Activated T-helper 17 cell treated with anti-CD3 and anti-CD28 coated beads, Interleukin-2, amount 50 U/mL, for 72 hours (primary cell): ENCODE measurements at regions not wholly inside any gene's neighbourhood (a gene's known extent, or its start where the extent isn't known, plus 50 kb on each side); places are given as distances from the start of the nearest gene placed in this dataset.
"Not testable (repeated sequence)": the region's sequence is repeated elsewhere in the genome, so short reads cannot be mapped to it uniquely, and the experiment has no call there.

Experiments
- ATAC-seq: fragments of 150-1000 bp; cut with Tn5 transposase; replicated peaks from 2 replicates; pipeline ENCODE4 v1.10.0; 2021; ENCODE audit warnings: mild to moderate bottlenecking, moderate library complexity
- H3K27ac Mint-ChIP-seq: one replicate; pipeline ENCODE4 v1.8.0; 2022; ENCODE audit warnings: mixed read lengths
- H3K27me3 Mint-ChIP-seq: one replicate; pipeline ENCODE4 v1.8.0; 2022; ENCODE audit warnings: mixed read lengths
- H3K36me3 Mint-ChIP-seq: one replicate; pipeline ENCODE4 v1.8.0; 2022; ENCODE audit warnings: low read depth, mild to moderate bottlenecking, mixed read lengths
- H3K4me1 Mint-ChIP-seq: one replicate; pipeline ENCODE4 v1.8.0; 2022; ENCODE audit warnings: mixed read lengths
- H3K4me3 Mint-ChIP-seq: one replicate; pipeline ENCODE4 v1.8.0; 2022; ENCODE audit warnings: mild to moderate bottlenecking, mixed read lengths
- H3K9me3 Mint-ChIP-seq: one replicate; pipeline ENCODE4 v1.8.0; 2022; ENCODE audit warnings: mixed read lengths

- H3K9me3 Mint-ChIP-seq: no peaks in the 10 kb centered on the region
- H3K36me3 Mint-ChIP-seq: no peaks in the 10 kb centered on the region
- H3K27me3 Mint-ChIP-seq: no peaks in the 10 kb centered on the region
- no peak for ATAC-seq
- no peak overlapping the region for H3K27ac Mint-ChIP-seq
- H3K4me3 Mint-ChIP-seq: no peak overlapping the region
- no peaks in the 10 kb centered on the region for H3K4me1 Mint-ChIP-seq
Measured at GRCh38 chr7:91780521-91780920, 100.0 kb downstream of the MTERF1 start.

GRCh38 chr7:91784469-91784868 is 96.0 kb downstream of the MTERF1 start:
- Mint-ChIP-seq H3K27ac (no peak overlapping the region), H3K36me3 (no peaks in the 10 kb centered on the region), H3K9me3 (no peaks in the 10 kb centered on the region), H3K27me3 (no peaks in the 10 kb centered on the region), H3K4me1 (no peaks in the 10 kb centered on the region), H3K4me3 (no peak overlapping the region)
- ATAC-seq: no peak

- Mint-ChIP-seq H3K36me3 (no peaks in the 10 kb centered on the region), H3K4me1 (no peaks in the 10 kb centered on the region), H3K4me3 (no peak overlapping the region), H3K9me3 (no peaks in the 10 kb centered on the region), H3K27ac (no peak overlapping the region), H3K27me3 (no peaks in the 10 kb centered on the region)
- ATAC-seq: no peak
Measured at GRCh38 chr7:91787931-91788330, 92.6 kb downstream of the MTERF1 start.

- Mint-ChIP-seq H3K36me3 (no peaks in the 10 kb centered on the region), H3K4me1 (no peaks in the 10 kb centered on the region), H3K9me3 (no peaks in the 10 kb centered on the region), H3K27ac (no peak overlapping the region), H3K4me3 (no peak overlapping the region), H3K27me3 (no peaks in the 10 kb centered on the region)
- no peak for ATAC-seq
Measured at GRCh38 chr7:91789086-91789485, 91.4 kb downstream of the MTERF1 start.

- H3K36me3 Mint-ChIP-seq: no peaks in the 10 kb centered on the region
- no peak for ATAC-seq
- no peaks in the 10 kb centered on the region for H3K4me1 Mint-ChIP-seq
- H3K27me3 Mint-ChIP-seq: no peaks in the 10 kb centered on the region
- H3K9me3 Mint-ChIP-seq: no peaks in the 10 kb centered on the region
- H3K4me3 Mint-ChIP-seq: no peak overlapping the region
- no peak overlapping the region for H3K27ac Mint-ChIP-seq
Measured at GRCh38 chr7:91789558-91789957, 90.9 kb downstream of the MTERF1 start.

GRCh38 chr7:91790646-91791045 is 89.9 kb downstream of the MTERF1 start:
- H3K9me3 Mint-ChIP-seq, H3K27me3 Mint-ChIP-seq, H3K4me1 Mint-ChIP-seq, ATAC-seq, H3K27ac Mint-ChIP-seq, H3K36me3 Mint-ChIP-seq, H3K4me3 Mint-ChIP-seq: not testable (repeated sequence)

GRCh38 chr7:91796122-91796521 is 84.4 kb downstream of the MTERF1 start:
- Mint-ChIP-seq H3K4me3 (no peak overlapping the region), H3K4me1 (no peaks in the 10 kb centered on the region), H3K27me3 (no peaks in the 10 kb centered on the region), H3K9me3 (no peaks in the 10 kb centered on the region), H3K36me3 (no peaks in the 10 kb centered on the region), H3K27ac (no peak overlapping the region)
- no peak for ATAC-seq

GRCh38 chr7:91798425-91798824 is 82.1 kb downstream of the MTERF1 start:
- ATAC-seq: no peak
- H3K27me3 Mint-ChIP-seq: no peaks in the 10 kb centered on the region
- no peaks in the 10 kb centered on the region for H3K4me1 Mint-ChIP-seq
- no peaks in the 10 kb centered on the region for H3K9me3 Mint-ChIP-seq
- H3K27ac Mint-ChIP-seq: no peak overlapping the region
- H3K36me3 Mint-ChIP-seq: no peaks in the 10 kb centered on the region
- H3K4me3 Mint-ChIP-seq: no peak overlapping the region

GRCh38 chr7:91800389-91800788 is 80.1 kb downstream of the MTERF1 start:
- ATAC-seq: no peak

GRCh38 chr7:91801331-91801983 is 79.0 kb downstream of the MTERF1 start:
- H3K27ac Mint-ChIP-seq: no peak overlapping the region
- ATAC-seq: no peak

More at GRCh38 chr7:91800389-91800788, 80.1 kb downstream of the MTERF1 start:
- Mint-ChIP-seq H3K9me3 (no peaks in the 10 kb centered on the region), H3K4me1 (no peaks in the 10 kb centered on the region), H3K36me3 (no peaks in the 10 kb centered on the region), H3K27ac (no peak overlapping the region), H3K27me3 (no peaks in the 10 kb centered on the region), H3K4me3 (no peak overlapping the region)

GRCh38 chr7:91811236-91811635 is 69.3 kb downstream of the MTERF1 start:
- Mint-ChIP-seq H3K4me3 (no peak overlapping the region), H3K27ac (no peak overlapping the region), H3K4me1 (no peaks in the 10 kb centered on the region), H3K9me3 (peaks cover 5% of the 10 kb centered on the region), H3K36me3 (no peaks in the 10 kb centered on the region), H3K27me3 (no peaks in the 10 kb centered on the region)
- no peak for ATAC-seq

More at GRCh38 chr7:91801331-91801983, 79.0 kb downstream of the MTERF1 start:
- Mint-ChIP-seq H3K9me3 (no peaks in the 10 kb centered on the region), H3K4me1 (no peaks in the 10 kb centered on the region), H3K36me3 (no peaks in the 10 kb centered on the region), H3K4me3 (no peak overlapping the region), H3K27me3 (no peaks in the 10 kb centered on the region)

- H3K36me3 Mint-ChIP-seq: no peaks in the 10 kb centered on the region
Measured at GRCh38 chr7:91811641-91812040, 68.9 kb downstream of the MTERF1 start.

GRCh38 chr7:91812388-91812787 is 68.1 kb downstream of the MTERF1 start:
- Mint-ChIP-seq H3K36me3 (no peaks in the 10 kb centered on the region), H3K9me3 (peaks cover 10% of the 10 kb centered on the region), H3K27ac (no peak overlapping the region), H3K4me1 (no peaks in the 10 kb centered on the region), H3K4me3 (no peak overlapping the region), H3K27me3 (no peaks in the 10 kb centered on the region)
- no peak for ATAC-seq

More at GRCh38 chr7:91811641-91812040, 68.9 kb downstream of the MTERF1 start:
- Mint-ChIP-seq H3K27ac (no peak overlapping the region), H3K4me1 (no peaks in the 10 kb centered on the region), H3K27me3 (no peaks in the 10 kb centered on the region), H3K9me3 (peaks cover 7% of the 10 kb centered on the region), H3K4me3 (no peak overlapping the region)
- no peak for ATAC-seq

- peak; percentile 75 for ATAC-seq
- Mint-ChIP-seq H3K4me1 (no peaks in the 10 kb centered on the region), H3K4me3 (no peak overlapping the region), H3K27me3 (no peaks in the 10 kb centered on the region), H3K9me3 (peaks cover 11% of the 10 kb centered on the region), H3K36me3 (no peaks in the 10 kb centered on the region), H3K27ac (no peak overlapping the region)
Measured at GRCh38 chr7:91814189-91814588, 66.3 kb downstream of the MTERF1 start.
